Keratinocyte (primary cell): ENCODE measurements at regions not wholly inside any gene's neighbourhood (a gene's known extent, or its start where the extent isn't known, plus 50 kb on each side); places are given as distances from the start of the nearest gene placed in this dataset.

Experiments
- DNase-seq: peaks from one replicate; pipeline ENCODE4 v3.0.0-alpha.2; 2011; ENCODE audit warnings: low read depth, missing footprints, low spot score
- FAIRE-seq: peaks from 2 replicates; lab custom pipeline; 2011; peaks lifted over from hg19 to GRCh38; lab: Jason Lieb, UNC
- H2AFZ ChIP-seq: 2 replicates; pipeline ENCODE4 v1.6.0; 2012; ENCODE audit warnings: low read length, control low read depth, inconsistent platforms; ENCODE audit not compliant: control insufficient read depth
- H3K27ac ChIP-seq: 2 replicates; pipeline ENCODE4 v1.5.1; 2011; ENCODE audit warnings: low read length; ENCODE audit not compliant: control insufficient read depth, insufficient read depth
- H3K27me3 ChIP-seq: 3 replicates; pipeline ENCODE4 v1.6.0; 2011; ENCODE audit warnings: low read length; ENCODE audit not compliant: control insufficient read depth, insufficient read depth; ENCODE audit errors: extremely low read depth
- H3K36me3 ChIP-seq, 2 experiments: 2 replicates in 1 of 2; 3 replicates in 1 of 2; pipeline ENCODE4 v1.5.1; 2011; ENCODE audit warnings: low read length in 2 of 2, mild to moderate bottlenecking in 1 of 2; ENCODE audit not compliant: control insufficient read depth in 2 of 2, insufficient read depth in 2 of 2; ENCODE audit errors: extremely low read depth in 1 of 2
- H3K4me1 ChIP-seq: 3 replicates; pipeline ENCODE4 v1.5.1; 2011; ENCODE audit warnings: low read length; ENCODE audit not compliant: control insufficient read depth, insufficient read depth; ENCODE audit errors: extremely low read depth
- H3K4me2 ChIP-seq: 3 replicates; pipeline ENCODE4 v1.6.0; 2011; ENCODE audit warnings: low read depth, low read length; ENCODE audit not compliant: control insufficient read depth, insufficient read depth; ENCODE audit errors: extremely low read depth
- H3K4me3 ChIP-seq, 3 experiments: fragments of 200-600 bp in 1 of 3; sonication (generic) in 1 of 3; 2 replicates in 2 of 3; 3 replicates in 1 of 3; pipeline ENCODE4 v1.5.1; 2011 to 2016; ENCODE audit warnings: low read length in 3 of 3, mild to moderate bottlenecking in 3 of 3, control low read depth in 2 of 3, inconsistent platforms in 1 of 3, low read depth in 1 of 3, mixed read lengths in 1 of 3, mixed run types in 1 of 3, moderate library complexity in 1 of 3; ENCODE audit not compliant: control insufficient read depth in 2 of 3, insufficient read depth in 2 of 3; ENCODE audit errors: extremely low read depth in 1 of 3
- H3K79me2 ChIP-seq: 2 replicates; pipeline ENCODE4 v1.6.0; 2012; ENCODE audit warnings: low read length; ENCODE audit not compliant: control insufficient read depth, insufficient read depth
- H3K9ac ChIP-seq: 3 replicates; pipeline ENCODE4 v1.6.0; 2011; ENCODE audit warnings: low read length; ENCODE audit not compliant: control insufficient read depth, insufficient read depth; ENCODE audit errors: extremely low read depth
- H3K9me1 ChIP-seq: 3 replicates; pipeline ENCODE4 v1.6.0; 2011; ENCODE audit warnings: low read length; ENCODE audit not compliant: control insufficient read depth, insufficient read depth; ENCODE audit errors: extremely low read depth
- H3K9me3 ChIP-seq: 2 replicates; pipeline ENCODE4 v1.5.1; 2012; ENCODE audit warnings: low read depth, low read length; ENCODE audit not compliant: control insufficient read depth
- H4K20me1 ChIP-seq: 3 replicates; pipeline ENCODE4 v1.6.0; 2011; ENCODE audit warnings: low read length; ENCODE audit not compliant: control insufficient read depth, insufficient read depth; ENCODE audit errors: extremely low read depth
- CTCF ChIP-seq, 3 experiments: IDR thresholded peaks in 1 of 3; conservative IDR thresholded peaks in 1 of 3; optimal IDR thresholded peaks in 1 of 3; 2 replicates in 2 of 3; 3 replicates in 1 of 3; pipeline versions ENCODE3 to v1.5.1; 2011; ENCODE audit warnings: low read length in 3 of 3, mild to moderate bottlenecking in 3 of 3, moderate library complexity in 2 of 3, control low read depth in 1 of 3, inconsistent platforms in 1 of 3; ENCODE audit not compliant: insufficient read depth in 2 of 3; ENCODE audit errors: extremely low read depth in 1 of 3
- EZH2 ChIP-seq: IDR thresholded peaks from one replicate; pipeline ENCODE4 v1.6.1; 2012; ENCODE audit warnings: inconsistent platforms, mild to moderate bottlenecking, low read length, moderate library complexity
- dilution Hi-C: fragments of 300-500 bp; cut with MboI; formaldehyde crosslinking; loops from one replicate; pipeline ENCODE4 v1.7.0; 2020; ENCODE audit warnings: low sequenced_read_pairs; ENCODE audit not compliant: extremely low pct_ligation_motif_present

- dilution Hi-C loops: no loop called here
- no peaks in the 10 kb centered on the region for H4K20me1 ChIP-seq
Observed at GRCh38 chr2:172242961-172243360, 140.3 kb upstream of the DLX2 start.

DNA sequence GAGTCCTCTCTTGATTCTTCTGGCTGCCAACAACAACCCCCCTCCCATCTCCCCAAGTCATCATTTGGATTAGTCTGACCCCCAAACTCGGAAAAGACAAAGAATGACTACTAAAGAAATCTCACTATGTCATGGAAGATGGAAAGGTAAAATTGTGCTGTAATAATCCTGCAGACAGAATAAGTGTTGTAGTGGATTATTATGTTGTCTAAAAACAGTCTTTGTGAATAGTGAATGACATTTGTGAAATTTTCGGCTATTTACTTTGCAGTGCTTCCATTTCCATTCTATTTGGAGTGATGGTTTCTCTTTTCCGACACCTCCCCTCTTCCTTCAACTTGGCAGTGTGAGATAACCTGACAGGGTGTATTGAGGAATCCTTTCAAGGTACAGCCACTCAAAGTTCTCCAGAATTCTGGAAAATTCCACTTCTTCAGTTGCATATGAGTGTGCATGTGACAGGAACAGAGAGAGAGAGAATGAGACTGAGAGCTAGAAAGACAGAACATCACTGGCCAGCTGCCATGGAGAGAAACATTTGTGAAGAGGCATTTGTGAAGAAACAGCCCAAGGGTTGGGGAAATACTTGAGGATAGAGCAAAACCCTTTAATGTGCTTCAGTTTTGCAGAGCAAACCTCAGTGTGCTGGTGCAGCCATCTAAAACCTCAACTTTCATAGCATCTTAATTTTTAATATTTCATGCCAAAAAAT, 141.9 kb upstream of the DLX2 start:
- DNase-seq (no peak), FAIRE-seq (no peak)
- H3K4me2 ChIP-seq: no peak overlapping the region
- H3K27me3 ChIP-seq: no peaks in the 10 kb centered on the region
- H3K4me1 ChIP-seq: peaks cover 38% of the 10 kb centered on the region
- dilution Hi-C loops: no loop called here
- H4K20me1 ChIP-seq: no peaks in the 10 kb centered on the region
- H3K36me3 ChIP-seq: no peaks in the 10 kb centered on the region
- H3K27ac ChIP-seq: no peak overlapping the region
- no peak overlapping the region for H2AFZ ChIP-seq
- no peaks in the 10 kb centered on the region for H3K79me2 ChIP-seq
- no peak overlapping the region for H3K9ac ChIP-seq
- TF ChIP-seq CTCF (optimal IDR thresholded peaks at IDR 0.05 in 1 of 3, IDR thresholded peaks at IDR 0.05 in 1 of 3, conservative IDR thresholded peaks at IDR 0.05 in 1 of 3; ENCODE audit: extremely low read depth in 1 of 3, insufficient read depth in 2 of 3, low read length in 3 of 3) (no peak), EZH2 (no peak)
- no peaks in the 10 kb centered on the region for H3K9me1 ChIP-seq
- H3K9me3 ChIP-seq: no peaks in the 10 kb centered on the region
- no peak overlapping the region for H3K4me3 ChIP-seq

More at GRCh38 chr2:172242961-172243360, 140.3 kb upstream of the DLX2 start:
- Histone ChIP-seq H3K9ac (no peak overlapping the region), H3K27ac (no peak overlapping the region), H3K9me3 (no peaks in the 10 kb centered on the region), H3K4me3 (no peak overlapping the region), H3K36me3 (no peaks in the 10 kb centered on the region), H3K4me2 (no peak overlapping the region), H3K4me1 (peaks cover 24% of the 10 kb centered on the region), H3K27me3 (no peaks in the 10 kb centered on the region), H3K79me2 (no peaks in the 10 kb centered on the region), H2AFZ (no peak overlapping the region), H3K9me1 (no peaks in the 10 kb centered on the region)
- FAIRE-seq: peak; percentile 57
- DNase-seq: no peak
- TF ChIP-seq CTCF (optimal IDR thresholded peaks at IDR 0.05 in 1 of 3, IDR thresholded peaks at IDR 0.05 in 1 of 3, conservative IDR thresholded peaks at IDR 0.05 in 1 of 3; ENCODE audit: extremely low read depth in 1 of 3, insufficient read depth in 2 of 3, low read length in 3 of 3) (no peak), EZH2 (no peak)
